Keratinocyte (primary cell): ENCODE measurements at regions not wholly inside any gene's neighbourhood (a gene's known extent, or its start where the extent isn't known, plus 50 kb on each side); places are given as distances from the start of the nearest gene placed in this dataset.

Experiments used
- DNase-seq: peaks from one replicate; pipeline ENCODE4 v3.0.0-alpha.2; 2011; ENCODE audit warnings: low read depth, missing footprints, low spot score
- FAIRE-seq: peaks from 2 replicates; lab custom pipeline; 2011; peaks lifted over from hg19 to GRCh38; lab: Jason Lieb, UNC
- H2AFZ ChIP-seq: 2 replicates; pipeline ENCODE4 v1.6.0; 2012; ENCODE audit warnings: low read length, control low read depth, inconsistent platforms; ENCODE audit not compliant: control insufficient read depth
- H3K27ac ChIP-seq: 2 replicates; pipeline ENCODE4 v1.5.1; 2011; ENCODE audit warnings: low read length; ENCODE audit not compliant: control insufficient read depth, insufficient read depth
- H3K27me3 ChIP-seq: 3 replicates; pipeline ENCODE4 v1.6.0; 2011; ENCODE audit warnings: low read length; ENCODE audit not compliant: control insufficient read depth, insufficient read depth; ENCODE audit errors: extremely low read depth
- H3K36me3 ChIP-seq, 2 experiments: 2 replicates in 1 of 2; 3 replicates in 1 of 2; pipeline ENCODE4 v1.5.1; 2011; ENCODE audit warnings: low read length in 2 of 2, mild to moderate bottlenecking in 1 of 2; ENCODE audit not compliant: control insufficient read depth in 2 of 2, insufficient read depth in 2 of 2; ENCODE audit errors: extremely low read depth in 1 of 2
- H3K4me1 ChIP-seq: 3 replicates; pipeline ENCODE4 v1.5.1; 2011; ENCODE audit warnings: low read length; ENCODE audit not compliant: control insufficient read depth, insufficient read depth; ENCODE audit errors: extremely low read depth
- H3K4me2 ChIP-seq: 3 replicates; pipeline ENCODE4 v1.6.0; 2011; ENCODE audit warnings: low read depth, low read length; ENCODE audit not compliant: control insufficient read depth, insufficient read depth; ENCODE audit errors: extremely low read depth
- H3K4me3 ChIP-seq, 3 experiments: fragments of 200-600 bp in 1 of 3; sonication (generic) in 1 of 3; 2 replicates in 2 of 3; 3 replicates in 1 of 3; pipeline ENCODE4 v1.5.1; 2011 to 2016; ENCODE audit warnings: low read length in 3 of 3, mild to moderate bottlenecking in 3 of 3, control low read depth in 2 of 3, inconsistent platforms in 1 of 3, low read depth in 1 of 3, mixed read lengths in 1 of 3, mixed run types in 1 of 3, moderate library complexity in 1 of 3; ENCODE audit not compliant: control insufficient read depth in 2 of 3, insufficient read depth in 2 of 3; ENCODE audit errors: extremely low read depth in 1 of 3
- H3K79me2 ChIP-seq: 2 replicates; pipeline ENCODE4 v1.6.0; 2012; ENCODE audit warnings: low read length; ENCODE audit not compliant: control insufficient read depth, insufficient read depth
- H3K9ac ChIP-seq: 3 replicates; pipeline ENCODE4 v1.6.0; 2011; ENCODE audit warnings: low read length; ENCODE audit not compliant: control insufficient read depth, insufficient read depth; ENCODE audit errors: extremely low read depth
- H3K9me1 ChIP-seq: 3 replicates; pipeline ENCODE4 v1.6.0; 2011; ENCODE audit warnings: low read length; ENCODE audit not compliant: control insufficient read depth, insufficient read depth; ENCODE audit errors: extremely low read depth
- H3K9me3 ChIP-seq: 2 replicates; pipeline ENCODE4 v1.5.1; 2012; ENCODE audit warnings: low read depth, low read length; ENCODE audit not compliant: control insufficient read depth
- H4K20me1 ChIP-seq: 3 replicates; pipeline ENCODE4 v1.6.0; 2011; ENCODE audit warnings: low read length; ENCODE audit not compliant: control insufficient read depth, insufficient read depth; ENCODE audit errors: extremely low read depth
- EZH2 ChIP-seq: IDR thresholded peaks from one replicate; pipeline ENCODE4 v1.6.1; 2012; ENCODE audit warnings: inconsistent platforms, mild to moderate bottlenecking, low read length, moderate library complexity
- dilution Hi-C: fragments of 300-500 bp; cut with MboI; formaldehyde crosslinking; loops from one replicate; pipeline ENCODE4 v1.7.0; 2020; ENCODE audit warnings: low sequenced_read_pairs; ENCODE audit not compliant: extremely low pct_ligation_motif_present
- TF ChIP-seq, protein P1 (sequence below), 3 experiments: IDR thresholded peaks in 1 of 3; conservative IDR thresholded peaks in 1 of 3; optimal IDR thresholded peaks in 1 of 3; 2 replicates in 2 of 3; 3 replicates in 1 of 3; pipeline versions ENCODE3 to v1.5.1; 2011; ENCODE audit warnings: low read length in 3 of 3, mild to moderate bottlenecking in 3 of 3, moderate library complexity in 2 of 3, control low read depth in 1 of 3, inconsistent platforms in 1 of 3; ENCODE audit not compliant: insufficient read depth in 2 of 3; ENCODE audit errors: extremely low read depth in 1 of 3

DNA sequence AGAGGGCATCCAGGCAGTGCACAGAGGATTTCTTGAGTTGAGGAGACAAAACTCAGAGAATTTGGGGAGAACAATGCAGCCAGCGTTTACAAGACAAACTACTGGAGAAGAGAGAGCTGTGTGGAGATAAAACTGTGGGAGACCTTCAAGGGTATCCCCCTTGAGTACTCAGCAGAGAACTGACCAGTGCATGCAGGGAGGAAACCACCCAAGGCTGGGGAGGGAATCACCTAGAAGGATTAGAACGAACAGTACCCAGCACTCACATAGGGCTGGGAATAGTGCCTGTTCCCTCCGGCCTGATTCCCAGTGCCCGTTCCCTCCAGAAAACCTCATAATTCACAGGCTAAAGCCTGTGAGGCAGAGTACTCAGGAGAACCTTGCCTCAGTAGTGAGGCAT, 61.9 kb upstream of the YPEL5 start:
- H3K36me3 ChIP-seq, result no peaks in the 10 kb centered on the region
- no peaks in the 10 kb centered on the region for H3K79me2 ChIP-seq
- no peak for FAIRE-seq
- no peak overlapping the region for H3K9ac ChIP-seq
- H3K4me2 ChIP-seq, result no peak overlapping the region
- no peaks in the 10 kb centered on the region for H3K4me1 ChIP-seq
- no peak overlapping the region for H2AFZ ChIP-seq
- DNase-seq, result no peak
- no peak overlapping the region for H3K4me3 ChIP-seq
- peaks cover 11% of the 10 kb centered on the region for H3K27me3 ChIP-seq
- H3K9me3 ChIP-seq, result no peaks in the 10 kb centered on the region
- TF ChIP-seq, protein P1, sequence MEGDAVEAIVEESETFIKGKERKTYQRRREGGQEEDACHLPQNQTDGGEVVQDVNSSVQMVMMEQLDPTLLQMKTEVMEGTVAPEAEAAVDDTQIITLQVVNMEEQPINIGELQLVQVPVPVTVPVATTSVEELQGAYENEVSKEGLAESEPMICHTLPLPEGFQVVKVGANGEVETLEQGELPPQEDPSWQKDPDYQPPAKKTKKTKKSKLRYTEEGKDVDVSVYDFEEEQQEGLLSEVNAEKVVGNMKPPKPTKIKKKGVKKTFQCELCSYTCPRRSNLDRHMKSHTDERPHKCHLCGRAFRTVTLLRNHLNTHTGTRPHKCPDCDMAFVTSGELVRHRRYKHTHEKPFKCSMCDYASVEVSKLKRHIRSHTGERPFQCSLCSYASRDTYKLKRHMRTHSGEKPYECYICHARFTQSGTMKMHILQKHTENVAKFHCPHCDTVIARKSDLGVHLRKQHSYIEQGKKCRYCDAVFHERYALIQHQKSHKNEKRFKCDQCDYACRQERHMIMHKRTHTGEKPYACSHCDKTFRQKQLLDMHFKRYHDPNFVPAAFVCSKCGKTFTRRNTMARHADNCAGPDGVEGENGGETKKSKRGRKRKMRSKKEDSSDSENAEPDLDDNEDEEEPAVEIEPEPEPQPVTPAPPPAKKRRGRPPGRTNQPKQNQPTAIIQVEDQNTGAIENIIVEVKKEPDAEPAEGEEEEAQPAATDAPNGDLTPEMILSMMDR (optimal IDR thresholded peaks at IDR 0.05 in 1 of 3, IDR thresholded peaks at IDR 0.05 in 1 of 3, conservative IDR thresholded peaks at IDR 0.05 in 1 of 3; ENCODE audit: extremely low read depth in 1 of 3, insufficient read depth in 2 of 3, low read length in 3 of 3), result no peak
- TF ChIP-seq EZH2, result no peak
- H3K27ac ChIP-seq, result no peak overlapping the region
- dilution Hi-C loops, result no loop called here
- no peaks in the 10 kb centered on the region for H4K20me1 ChIP-seq
- no peaks in the 10 kb centered on the region for H3K9me1 ChIP-seq

DNA sequence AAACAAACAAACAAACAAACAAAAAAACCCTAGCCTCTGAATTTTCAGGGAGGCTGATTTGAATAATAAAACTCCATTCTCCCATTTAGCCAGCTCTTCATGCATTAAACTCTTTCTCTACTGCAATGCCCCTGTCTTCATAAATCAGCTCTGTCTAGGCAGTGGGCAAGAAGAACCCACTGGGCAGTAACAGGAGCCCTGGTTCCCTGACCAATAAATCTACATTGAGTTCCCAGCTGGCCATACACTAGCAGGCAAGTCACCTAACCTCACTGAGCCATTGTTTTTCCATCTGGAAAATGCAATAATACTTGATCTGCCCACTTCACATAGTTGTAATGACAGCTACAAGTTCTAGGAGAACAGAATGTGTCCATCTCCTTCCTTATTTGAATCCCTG, 57.6 kb upstream of the YPEL5 start:
- FAIRE-seq, result no peak
- Histone ChIP-seq H2AFZ (no peak overlapping the region), H3K9me1 (no peaks in the 10 kb centered on the region), H4K20me1 (no peaks in the 10 kb centered on the region), H3K9me3 (no peaks in the 10 kb centered on the region), H3K4me2 (no peak overlapping the region), H3K36me3 (no peaks in the 10 kb centered on the region), H3K9ac (no peak overlapping the region), H3K27ac (no peak overlapping the region), H3K4me3 (no peak overlapping the region), H3K4me1 (peaks cover 3% of the 10 kb centered on the region), H3K79me2 (no peaks in the 10 kb centered on the region), H3K27me3 (peaks cover 13% of the 10 kb centered on the region)
- TF ChIP-seq, protein P1 (optimal IDR thresholded peaks at IDR 0.05 in 1 of 3, IDR thresholded peaks at IDR 0.05 in 1 of 3, conservative IDR thresholded peaks at IDR 0.05 in 1 of 3; ENCODE audit: extremely low read depth in 1 of 3, insufficient read depth in 2 of 3, low read length in 3 of 3), result no peak
- TF ChIP-seq EZH2, result no peak
- dilution Hi-C loops, result no loop called here
- no peak for DNase-seq
